OCI-LY3 (cell line): ENCODE measurements at regions not wholly inside any gene's neighbourhood (a gene's known extent, or its start where the extent isn't known, plus 50 kb on each side); places are given as distances from the start of the nearest gene placed in this dataset.

Experiments
- EZH2phosphoT487 ChIP-seq: fragments of 200-600 bp; shearing (Covaris generic); IDR thresholded peaks from 2 replicates; pipeline ENCODE4 v1.6.1; 2018; ENCODE audit warnings: antibody characterized with exemption, mixed run types, low read depth
- TF ChIP-seq, protein P1 (sequence below): fragments of 200-600, 300-600 bp; sonication (generic); IDR thresholded peaks from 2 replicates; pipeline ENCODE4 v1.5.1; 2014; ENCODE audit warnings: antibody characterized with exemption, low read length, low read depth

DNA sequence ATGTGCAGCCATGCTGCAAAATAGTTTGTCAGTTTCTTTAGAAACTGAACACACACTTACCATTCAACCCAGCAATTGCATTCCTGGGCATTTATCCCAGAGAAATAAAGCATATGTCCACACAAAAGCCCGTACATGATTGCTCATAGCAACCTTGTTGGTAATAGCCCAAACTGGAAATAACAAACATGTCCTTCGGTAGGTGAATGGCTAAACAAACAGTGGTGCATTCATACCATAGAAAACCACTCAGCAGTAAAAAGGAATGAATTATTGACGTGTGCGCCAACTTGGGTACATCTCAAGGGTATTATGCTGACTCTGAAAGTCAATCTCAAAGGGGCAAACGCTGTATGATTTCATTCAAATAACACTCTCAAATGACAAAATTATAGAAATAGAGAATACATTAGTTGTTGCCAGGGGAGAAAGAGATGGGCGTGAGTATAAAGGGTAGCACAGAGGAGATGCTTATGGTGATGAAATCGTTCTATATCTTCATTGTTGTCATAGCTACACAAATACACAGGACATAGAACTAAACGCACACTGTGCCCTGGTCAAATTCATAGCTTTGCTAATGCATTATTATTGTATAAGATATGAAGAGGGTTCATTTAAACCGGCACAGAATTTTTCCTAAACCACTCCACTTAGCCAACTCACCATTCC, 58.2 kb downstream of the DRD1 start:
- TF ChIP-seq, protein P1, sequence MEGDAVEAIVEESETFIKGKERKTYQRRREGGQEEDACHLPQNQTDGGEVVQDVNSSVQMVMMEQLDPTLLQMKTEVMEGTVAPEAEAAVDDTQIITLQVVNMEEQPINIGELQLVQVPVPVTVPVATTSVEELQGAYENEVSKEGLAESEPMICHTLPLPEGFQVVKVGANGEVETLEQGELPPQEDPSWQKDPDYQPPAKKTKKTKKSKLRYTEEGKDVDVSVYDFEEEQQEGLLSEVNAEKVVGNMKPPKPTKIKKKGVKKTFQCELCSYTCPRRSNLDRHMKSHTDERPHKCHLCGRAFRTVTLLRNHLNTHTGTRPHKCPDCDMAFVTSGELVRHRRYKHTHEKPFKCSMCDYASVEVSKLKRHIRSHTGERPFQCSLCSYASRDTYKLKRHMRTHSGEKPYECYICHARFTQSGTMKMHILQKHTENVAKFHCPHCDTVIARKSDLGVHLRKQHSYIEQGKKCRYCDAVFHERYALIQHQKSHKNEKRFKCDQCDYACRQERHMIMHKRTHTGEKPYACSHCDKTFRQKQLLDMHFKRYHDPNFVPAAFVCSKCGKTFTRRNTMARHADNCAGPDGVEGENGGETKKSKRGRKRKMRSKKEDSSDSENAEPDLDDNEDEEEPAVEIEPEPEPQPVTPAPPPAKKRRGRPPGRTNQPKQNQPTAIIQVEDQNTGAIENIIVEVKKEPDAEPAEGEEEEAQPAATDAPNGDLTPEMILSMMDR: no peak
- no peak for TF ChIP-seq EZH2phosphoT487
